ENCODE measurements at regions not wholly inside any gene's neighbourhood (a gene's known extent, or its start where the extent isn't known, plus 50 kb on each side); places are given as distances from the start of the nearest gene placed in this dataset.

DNA sequence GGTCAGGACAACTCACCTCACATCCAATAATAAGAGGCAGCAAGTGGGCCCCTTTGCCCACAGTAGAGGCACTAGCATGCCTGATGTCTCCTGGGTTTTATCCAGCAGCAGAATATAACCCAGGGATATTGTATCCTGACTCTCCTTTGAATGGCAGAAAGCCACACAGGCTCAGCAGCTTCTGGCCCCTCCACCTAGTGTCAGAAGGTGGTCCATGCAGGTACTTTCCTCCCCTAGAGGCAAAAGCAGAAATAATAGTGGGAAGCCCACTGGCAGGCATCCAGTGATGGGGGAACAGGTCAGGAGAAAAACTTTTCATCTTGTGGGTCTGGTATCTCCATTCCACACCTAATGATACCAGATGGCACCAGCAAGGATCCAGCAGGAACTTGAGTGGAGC is 75.5 kb upstream of the IRS4 start:
- no peak for DNase-seq

DNA sequence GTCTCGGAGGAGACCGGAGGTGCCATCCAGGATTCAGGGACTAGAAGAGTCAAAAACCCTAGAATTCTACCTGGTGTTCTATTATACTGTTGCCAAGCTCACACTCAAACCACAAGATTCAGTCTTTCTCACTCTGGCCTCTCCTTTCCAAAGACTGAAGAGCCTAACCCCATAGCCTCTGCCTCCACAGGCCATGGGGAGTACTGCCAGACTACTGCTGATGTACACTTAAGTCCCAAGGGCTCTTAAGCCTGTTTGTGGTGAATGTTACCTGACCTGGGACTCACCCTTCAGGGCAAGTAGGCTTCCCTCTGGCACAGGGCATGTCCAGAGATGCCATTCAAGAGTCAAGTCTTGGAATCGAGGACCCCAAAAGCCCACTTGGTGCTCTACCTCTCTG is 58.9 kb upstream of the IRS4 start:
- no peak for DNase-seq

All from suppressor macrophage treated with lipopolysaccharide for 4 hours (primary cell).